ENCODE measurements at regions not wholly inside any gene's neighbourhood (a gene's known extent, or its start where the extent isn't known, plus 50 kb on each side); places are given as distances from the start of the nearest gene placed in this dataset.

GRCh38 chr7:119758254-119758653 lies 514.7 kb upstream of the KCND2 start:
- no peak for ATAC-seq (ENCODE audit: low read depth)

More at GRCh38 chr7:119758254-119758653, 514.7 kb upstream of the KCND2 start:
- Histone ChIP-seq H3K4me2 (ENCODE audit: low read depth, low read length) (no peak overlapping the region), H3K18ac (ENCODE audit: low read depth, low read length) (no peak overlapping the region), H4K91ac (ENCODE audit: insufficient read depth, low read depth, low read length) (no peak overlapping the region), H3K23ac (ENCODE audit: low read depth, low read length) (no peak overlapping the region), H3K4ac (ENCODE audit: low read depth, low read length) (no peak overlapping the region), H3K27me3 (ENCODE audit: control insufficient read depth, insufficient read depth, low read length) (no peaks in the 10 kb centered on the region), H3K14ac (replicated peaks; ENCODE audit: low read depth, low read length) (no peak overlapping the region), H2AK9ac (replicated peaks; ENCODE audit: low read depth, low read length, poor library complexity) (no peak overlapping the region), H2AK5ac (ENCODE audit: low read depth, low read length) (no peak overlapping the region), H2BK20ac (ENCODE audit: low read depth, low read length) (no peak overlapping the region), H4K8ac (ENCODE audit: low read depth in 2 of 2, low read length in 2 of 2) (no peak overlapping the region), H2BK15ac (ENCODE audit: low read depth, low read length) (no peak overlapping the region), H3K79me1 (ENCODE audit: low read depth in 1 of 2, low read length in 2 of 2) (no peaks in the 10 kb centered on the region), H4K5ac (ENCODE audit: low read depth, low read length) (no peak overlapping the region), H3K36me3 (ENCODE audit: control insufficient read depth, insufficient read depth, low read length) (no peaks in the 10 kb centered on the region), H2BK120ac (ENCODE audit: low read depth, low read length) (no peak overlapping the region), H3K27ac (ENCODE audit: insufficient read depth, low read length) (no peak overlapping the region), H3K9me1 (ENCODE audit: insufficient read depth, low read length) (no peaks in the 10 kb centered on the region), H3K9ac (ENCODE audit: low read depth, low read length) (no peak overlapping the region), H3K4me3 (ENCODE audit: insufficient read depth, low read depth, low read length) (no peak overlapping the region), H3K56ac (ENCODE audit: extremely low read depth, insufficient read depth, low read length) (no peak overlapping the region), H2AFZ (replicated peaks; ENCODE audit: low read length, poor library complexity) (no peak overlapping the region), H3K4me1 (ENCODE audit: control insufficient read depth, insufficient read depth, low read length) (no peaks in the 10 kb centered on the region), H3K9me3 (ENCODE audit: control insufficient read depth, insufficient read depth, low read length) (no peaks in the 10 kb centered on the region), H4K20me1 (ENCODE audit: insufficient read depth, low read length) (no peaks in the 10 kb centered on the region), H2BK5ac (ENCODE audit: low read depth, low read length, poor library complexity, severe bottlenecking) (no peak overlapping the region)
- in situ Hi-C loops (cut with MboI; ENCODE audit: low sequenced_read_pairs) = no loop called here
- BruUV-seq (replicated peaks) = no TSS peak
- TF ChIP-seq RFX5 (IDR thresholded peaks at IDR 0.05; ENCODE audit: low read depth, low read length) = no peak
- TF ChIP-seq POLR2A (IDR thresholded peaks at IDR 0.05; ENCODE audit: low read depth, low read length) = no peak
- no peak for TF ChIP-seq CEBPB (IDR thresholded peaks at IDR 0.05; ENCODE audit: low read depth, low read length)
- TF ChIP-seq CHD1 (IDR thresholded peaks at IDR 0.05; ENCODE audit: low read depth, low read length) = no peak
- no peak for TF ChIP-seq ELK1 (IDR thresholded peaks at IDR 0.05; ENCODE audit: borderline replicate concordance, low read depth, low read length)
- no peak for TF ChIP-seq MAFK (IDR thresholded peaks at IDR 0.05; ENCODE audit: low read depth, low read length)
- no peak for TF ChIP-seq RCOR1 (IDR thresholded peaks at IDR 0.05; ENCODE audit: insufficient replicate concordance, low read length)
- TF ChIP-seq NFE2L2 (IDR thresholded peaks at IDR 0.05; ENCODE audit: low read depth, low read length) = no peak
- no peak for TF ChIP-seq RAD21 (IDR thresholded peaks at IDR 0.05; ENCODE audit: low read length)
- no peak for TF ChIP-seq USF2 (IDR thresholded peaks at IDR 0.05; ENCODE audit: low read depth, low read length)
- no peak for TF ChIP-seq FOS (IDR thresholded peaks at IDR 0.05; ENCODE audit: low read depth, low read length)
- TF ChIP-seq MXI1 (IDR thresholded peaks at IDR 0.05; ENCODE audit: borderline replicate concordance, low read depth, low read length) = no peak
- TF ChIP-seq BHLHE40 (IDR thresholded peaks at IDR 0.05; ENCODE audit: low read depth, low read length) = no peak
- no peak for TF ChIP-seq MAZ (IDR thresholded peaks at IDR 0.05; ENCODE audit: borderline replicate concordance, low read depth, low read length)
- POLR2A ChIA-PET (ENCODE audit: unreplicated experiment) = no interaction called here
- dilution Hi-C loops (cut with HindIII; ENCODE audit: low sequenced_read_pairs, unreplicated experiment) = no loop called here
- intact Hi-C loops (cut with micrococcal nuclease) = no loop called here
- no peak for DNase-seq
- CTCF ChIA-PET = no interaction called here

Data from IMR-90 (cell line).